Vagina (tissue), 2 donors: ENCODE measurements at regions not wholly inside any gene's neighbourhood (a gene's known extent, or its start where the extent isn't known, plus 50 kb on each side); places are given as distances from the start of the nearest gene placed in this dataset.
"Not testable (repeated sequence)": the region's sequence is repeated elsewhere in the genome, so short reads cannot be mapped to it uniquely, and the experiment has no call there.

Experiments
- POLR2A ChIP-seq, 2 donors: fragments of 450-650 bp; IDR thresholded peaks; one replicate each; pipeline ENCODE4 v1.6.1; 2017; ENCODE audit warnings: antibody characterized with exemption in 2 of 2, mild to moderate bottlenecking in 2 of 2, moderate library complexity in 2 of 2
- POLR2AphosphoS5 ChIP-seq, 2 donors: sonication (generic); formaldehyde crosslinking; IDR thresholded peaks; one replicate each; pipeline ENCODE4 v1.9.0; 2017; ENCODE audit warnings: antibody characterized with exemption in 2 of 2, mild to moderate bottlenecking in 2 of 2, low read depth in 1 of 2; ENCODE audit not compliant: insufficient read depth in 1 of 2
- TF ChIP-seq, protein P1 (sequence below), 3 experiments: fragments of 450-650 bp in 2 of 3; fragments of 200-600 bp in 1 of 3; sonication (generic) in 1 of 3; IDR thresholded peaks; one replicate each; pipeline ENCODE4 v1.5.1; 2017 to 2019; ENCODE audit warnings: antibody characterized with exemption in 3 of 3, mild to moderate bottlenecking in 2 of 3, moderate library complexity in 2 of 3

DNA sequence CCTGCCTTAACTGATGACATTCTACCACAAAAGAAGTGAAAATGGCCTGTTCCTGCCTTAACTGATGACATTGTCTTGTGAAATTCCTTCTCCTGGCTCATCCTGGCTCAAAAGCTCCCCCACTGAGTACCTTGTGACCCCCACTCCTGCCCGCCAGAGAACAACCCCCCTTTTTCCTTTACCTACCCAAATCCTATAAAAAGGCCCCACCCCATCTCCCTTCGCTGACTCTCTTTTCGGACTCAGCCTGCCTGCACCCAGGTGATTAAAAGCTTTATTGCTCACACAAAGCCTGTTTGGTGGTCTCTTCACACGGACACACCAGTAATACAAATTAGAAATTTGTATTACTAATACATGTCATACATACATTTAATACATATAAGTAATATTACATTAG, 489.9 kb upstream of the IMPG1 start:
- TF ChIP-seq, protein P1, sequence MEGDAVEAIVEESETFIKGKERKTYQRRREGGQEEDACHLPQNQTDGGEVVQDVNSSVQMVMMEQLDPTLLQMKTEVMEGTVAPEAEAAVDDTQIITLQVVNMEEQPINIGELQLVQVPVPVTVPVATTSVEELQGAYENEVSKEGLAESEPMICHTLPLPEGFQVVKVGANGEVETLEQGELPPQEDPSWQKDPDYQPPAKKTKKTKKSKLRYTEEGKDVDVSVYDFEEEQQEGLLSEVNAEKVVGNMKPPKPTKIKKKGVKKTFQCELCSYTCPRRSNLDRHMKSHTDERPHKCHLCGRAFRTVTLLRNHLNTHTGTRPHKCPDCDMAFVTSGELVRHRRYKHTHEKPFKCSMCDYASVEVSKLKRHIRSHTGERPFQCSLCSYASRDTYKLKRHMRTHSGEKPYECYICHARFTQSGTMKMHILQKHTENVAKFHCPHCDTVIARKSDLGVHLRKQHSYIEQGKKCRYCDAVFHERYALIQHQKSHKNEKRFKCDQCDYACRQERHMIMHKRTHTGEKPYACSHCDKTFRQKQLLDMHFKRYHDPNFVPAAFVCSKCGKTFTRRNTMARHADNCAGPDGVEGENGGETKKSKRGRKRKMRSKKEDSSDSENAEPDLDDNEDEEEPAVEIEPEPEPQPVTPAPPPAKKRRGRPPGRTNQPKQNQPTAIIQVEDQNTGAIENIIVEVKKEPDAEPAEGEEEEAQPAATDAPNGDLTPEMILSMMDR (IDR thresholded peaks at IDR 0.05), result not testable (repeated sequence)
- not testable (repeated sequence) for TF ChIP-seq POLR2A (IDR thresholded peaks at IDR 0.05); POLR2AphosphoS5 (IDR thresholded peaks at IDR 0.05; ENCODE audit: insufficient read depth in 1 of 2, low read depth in 1 of 2)
